IPS DF 4.7 (cell line): ENCODE measurements at regions not wholly inside any gene's neighbourhood (a gene's known extent, or its start where the extent isn't known, plus 50 kb on each side); places are given as distances from the start of the nearest gene placed in this dataset.

Source experiments
- DNase-seq: peaks from one replicate; pipeline ENCODE4 v3.0.0-alpha.2; 2013; ENCODE audit warnings: low spot score; ENCODE audit errors: extremely low read depth

DNA sequence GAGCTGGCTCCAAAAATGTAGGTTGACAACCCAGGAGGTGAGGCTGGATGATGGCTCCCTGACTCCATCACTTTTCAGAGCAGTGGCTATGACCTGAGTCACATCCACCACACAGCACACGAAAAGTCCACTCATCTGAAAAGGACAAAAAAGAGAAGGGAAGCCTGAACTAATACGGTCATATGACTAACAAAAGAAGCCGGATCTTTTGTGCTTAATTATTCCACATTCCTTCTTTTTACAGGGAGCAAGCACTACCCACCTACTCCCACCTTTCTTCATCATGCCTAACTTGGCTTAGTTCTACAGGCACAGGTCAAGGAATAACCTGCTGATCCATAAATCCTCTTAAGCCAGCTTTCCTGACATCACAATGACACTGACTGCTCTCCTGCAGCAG, 601.3 kb upstream of the MIR17HG start:
- DNase-seq = no peak

DNA sequence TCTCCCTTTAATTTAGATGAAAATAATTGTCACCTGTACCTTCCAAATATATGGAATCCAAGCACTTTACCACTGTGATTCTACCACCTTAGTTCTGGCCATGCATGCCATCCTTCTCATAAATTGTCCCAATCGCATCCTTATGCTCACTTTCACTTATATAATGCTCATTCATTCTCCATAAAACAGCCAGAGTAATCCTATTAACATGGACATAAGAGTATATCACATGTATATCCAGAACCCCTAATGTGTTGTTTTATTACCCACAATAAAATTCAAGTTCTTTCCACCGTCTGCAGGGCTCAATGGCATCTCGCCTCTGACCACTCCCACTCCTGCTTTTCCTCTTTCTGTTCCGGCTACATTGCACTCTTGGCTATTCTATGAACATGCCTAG, 597.5 kb upstream of the MIR17HG start:
- no peak for DNase-seq

DNA sequence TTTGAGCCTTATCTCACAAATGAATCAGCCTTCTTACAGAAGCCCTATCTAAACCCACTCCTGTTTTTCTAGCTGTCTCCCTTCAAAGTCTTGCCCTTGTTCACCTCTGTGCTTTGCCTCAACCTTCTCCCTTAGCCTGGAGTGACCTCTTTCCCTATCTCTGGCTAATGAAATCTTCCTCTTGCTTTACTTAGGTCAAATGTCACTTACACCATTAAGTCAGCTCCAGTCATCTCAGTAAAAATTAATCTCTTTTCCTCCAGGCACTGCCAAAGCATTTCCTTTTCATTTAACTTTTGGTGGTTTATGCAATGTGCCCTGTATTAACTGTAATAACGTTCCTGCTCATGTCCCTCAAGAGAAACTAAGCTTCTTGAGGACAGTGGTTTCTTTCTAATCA, 596.5 kb upstream of the MIR17HG start:
- no peak for DNase-seq

DNA sequence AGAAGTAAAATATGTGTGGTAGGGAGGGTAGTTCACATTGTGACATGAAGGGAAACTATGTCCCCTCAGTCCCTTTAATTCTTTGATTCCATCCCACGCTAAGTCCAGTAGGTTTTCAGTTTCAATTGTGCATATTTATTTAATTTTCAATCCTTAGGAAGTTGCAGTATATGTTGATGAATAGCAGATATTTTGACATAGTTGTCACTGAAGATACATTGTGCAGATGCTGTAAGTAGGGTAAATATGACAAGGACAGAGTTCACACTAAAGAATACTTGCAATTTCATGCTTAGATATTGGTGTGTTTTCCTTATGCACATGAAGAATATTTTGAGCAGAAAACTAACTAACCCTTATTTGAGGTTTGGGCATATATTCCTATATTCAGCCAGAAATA, 595.4 kb upstream of the MIR17HG start:
- no peak for DNase-seq

DNA sequence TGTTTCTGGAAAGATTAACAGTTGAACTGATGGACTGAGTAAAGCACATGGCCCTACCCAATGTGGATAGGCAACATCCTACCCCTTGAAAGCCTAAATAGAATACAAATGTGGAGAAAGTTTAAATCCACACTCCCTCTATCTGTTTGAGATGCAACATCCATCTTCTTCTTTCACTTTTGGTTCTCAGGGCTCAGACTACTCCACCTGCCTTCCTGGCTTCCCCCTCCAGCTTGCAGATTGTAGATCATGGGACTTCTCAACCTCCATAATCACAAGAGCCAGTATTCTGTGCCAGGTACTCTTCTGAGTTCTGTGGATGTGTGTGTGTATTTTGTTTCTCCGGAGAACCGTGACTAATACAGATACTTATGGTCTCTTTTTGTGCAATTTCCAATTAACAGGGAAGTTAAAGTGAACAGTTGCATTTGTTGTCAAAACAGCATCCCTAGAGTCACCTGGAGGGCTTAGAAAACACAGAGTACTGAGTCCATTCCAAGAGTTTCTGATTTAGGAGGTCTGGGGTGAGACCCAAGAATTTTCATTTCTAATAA, 590.3 kb upstream of the MIR17HG start:
- no peak for DNase-seq

DNA sequence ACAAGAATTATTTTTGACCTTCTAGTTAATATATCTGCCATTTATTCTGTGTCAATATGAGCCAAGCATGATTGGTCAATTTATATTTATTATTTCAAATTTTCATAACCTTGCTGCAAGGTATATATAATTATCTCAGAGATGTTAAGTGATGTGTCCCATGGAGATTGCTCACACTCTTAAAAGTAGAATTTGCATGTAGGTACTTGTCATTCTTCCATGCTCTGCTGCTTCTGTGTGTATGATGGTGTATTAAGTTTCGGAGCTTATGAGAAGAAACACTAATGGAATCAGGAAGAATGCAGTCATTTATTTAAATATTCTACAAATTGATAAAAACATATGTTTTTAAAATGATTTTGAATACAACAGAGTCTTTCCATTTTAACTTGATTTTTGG, 586.8 kb upstream of the MIR17HG start:
- DNase-seq = no peak

DNA sequence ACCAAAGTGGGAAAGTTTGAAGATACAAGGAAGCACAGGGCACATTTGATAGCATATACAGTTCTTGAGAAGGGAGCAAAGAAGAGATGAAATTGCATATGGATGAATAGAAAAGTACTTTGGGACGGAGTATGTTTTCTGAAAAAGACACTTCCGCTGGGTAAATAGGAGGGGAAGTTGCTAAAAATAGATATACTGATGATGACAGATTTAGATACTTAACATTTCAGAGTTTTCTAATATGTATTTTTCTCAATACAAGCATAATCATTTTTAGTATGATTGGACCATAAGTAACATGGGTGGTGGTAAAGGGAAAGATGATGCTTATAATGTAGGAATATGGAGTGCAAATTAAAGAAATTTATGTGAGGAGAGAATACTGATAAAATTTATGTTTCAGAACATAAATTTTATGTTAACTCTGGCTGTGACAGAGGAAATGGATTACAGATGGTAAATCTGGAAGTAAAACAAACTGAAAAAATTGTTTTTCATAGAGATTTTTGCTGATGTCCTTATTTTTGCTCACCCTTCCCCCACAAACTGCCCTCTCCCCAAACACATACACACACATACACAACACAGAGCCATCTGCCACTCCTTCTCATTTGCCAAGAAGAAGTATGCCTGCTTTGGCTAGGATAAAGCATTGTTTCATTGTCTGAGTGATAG, 583.9 kb upstream of the MIR17HG start:
- DNase-seq = no peak

DNA sequence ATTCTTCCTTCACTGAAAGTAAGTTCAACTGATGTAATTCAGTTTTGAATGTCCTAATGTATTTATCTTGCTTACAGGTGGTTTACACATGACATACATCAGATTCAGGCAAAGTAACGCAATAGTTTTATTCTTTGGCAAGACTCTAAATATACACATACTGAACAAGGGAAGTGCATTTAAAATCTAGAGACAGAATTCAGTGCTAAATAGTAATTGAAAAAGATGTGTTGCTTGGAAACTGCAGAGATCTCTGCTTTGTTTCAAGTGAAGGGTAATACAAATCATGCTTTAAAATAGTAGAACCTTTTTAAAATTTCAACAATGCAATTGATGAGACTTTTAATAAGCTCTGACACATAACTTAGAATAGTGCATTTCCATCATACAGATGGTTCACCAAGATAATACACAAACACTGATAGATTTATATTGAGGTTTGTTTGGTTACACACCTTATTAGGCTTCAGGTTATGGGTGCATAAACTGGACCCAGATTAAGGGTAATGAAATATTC, 581.0 kb upstream of the MIR17HG start:
- DNase-seq = no peak

DNA sequence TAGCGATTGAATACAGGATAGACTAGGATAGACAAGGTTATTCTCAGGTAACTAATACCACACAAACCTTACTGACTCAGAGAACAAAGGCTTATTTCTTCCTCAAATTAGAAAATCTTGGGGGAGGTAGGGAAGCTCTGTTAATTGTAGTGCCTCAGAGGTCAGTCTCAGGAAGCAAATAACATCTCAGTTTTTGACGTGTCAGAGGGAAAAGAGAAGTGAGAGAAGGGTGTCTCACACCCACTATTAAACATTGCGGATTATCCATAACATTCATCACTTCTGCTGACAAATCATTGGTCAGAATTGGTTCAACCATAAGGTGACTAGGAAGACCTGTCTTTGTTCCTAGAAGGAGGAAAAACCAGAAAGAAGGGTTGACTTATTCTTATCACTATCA, 579.4 kb upstream of the MIR17HG start:
- DNase-seq = no peak

DNA sequence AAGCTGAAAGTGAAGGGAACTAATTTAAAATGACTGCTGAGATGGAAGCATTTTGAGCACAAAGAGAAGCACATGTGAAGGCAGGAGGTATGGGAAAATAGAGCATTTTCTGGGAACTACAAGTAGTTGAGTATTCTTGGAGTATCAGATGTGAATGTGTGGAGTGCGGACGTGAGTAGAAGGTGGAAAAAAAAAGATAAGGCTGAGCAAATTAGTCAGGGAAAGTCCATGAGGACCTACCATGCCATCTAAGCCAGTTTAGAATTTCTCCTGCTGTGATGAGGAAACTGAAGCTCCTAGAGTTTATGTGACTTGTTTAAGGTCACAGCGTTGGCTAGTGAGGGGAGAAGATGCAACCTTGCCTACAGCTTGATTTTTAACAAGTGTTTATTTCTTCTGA, 578.1 kb upstream of the MIR17HG start:
- DNase-seq = no peak

DNA sequence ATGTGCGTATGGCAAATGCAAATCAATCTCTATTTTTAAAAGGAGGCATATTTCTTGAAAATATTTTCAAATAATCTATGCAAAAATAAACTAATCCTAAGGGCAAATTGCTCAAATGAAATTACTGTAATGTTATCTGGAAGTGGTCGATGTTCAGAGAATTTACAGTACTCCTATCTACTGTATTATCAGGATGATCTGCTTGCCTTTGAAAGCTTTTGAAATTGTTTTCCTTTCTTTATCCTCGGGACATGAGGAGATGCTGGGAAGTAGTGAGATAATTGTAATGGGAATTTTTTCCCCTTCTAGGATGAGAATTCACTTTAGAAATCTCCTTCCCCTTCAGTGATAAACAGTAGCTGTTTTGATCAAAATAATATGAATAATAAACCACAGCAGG, 577.2 kb upstream of the MIR17HG start:
- DNase-seq = no peak

DNA sequence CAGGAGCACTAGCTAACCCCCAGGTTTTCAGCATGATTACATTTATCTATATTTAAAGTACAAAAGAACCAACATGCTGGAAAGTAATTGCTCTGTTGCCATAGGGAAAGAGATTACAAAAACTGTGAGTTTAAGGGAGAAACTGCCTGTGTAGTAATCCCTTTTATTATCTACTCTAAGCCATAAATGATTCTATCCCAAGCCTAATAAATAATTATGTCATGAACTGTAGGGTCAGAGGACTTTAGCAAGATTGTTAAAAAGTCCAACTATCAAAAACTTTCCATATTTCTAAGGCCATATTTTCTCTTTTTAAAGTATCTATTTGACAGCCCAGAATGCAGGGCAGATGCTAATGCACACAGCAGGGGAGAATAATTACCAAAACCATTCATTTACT, 573.8 kb upstream of the MIR17HG start:
- DNase-seq = no peak

DNA sequence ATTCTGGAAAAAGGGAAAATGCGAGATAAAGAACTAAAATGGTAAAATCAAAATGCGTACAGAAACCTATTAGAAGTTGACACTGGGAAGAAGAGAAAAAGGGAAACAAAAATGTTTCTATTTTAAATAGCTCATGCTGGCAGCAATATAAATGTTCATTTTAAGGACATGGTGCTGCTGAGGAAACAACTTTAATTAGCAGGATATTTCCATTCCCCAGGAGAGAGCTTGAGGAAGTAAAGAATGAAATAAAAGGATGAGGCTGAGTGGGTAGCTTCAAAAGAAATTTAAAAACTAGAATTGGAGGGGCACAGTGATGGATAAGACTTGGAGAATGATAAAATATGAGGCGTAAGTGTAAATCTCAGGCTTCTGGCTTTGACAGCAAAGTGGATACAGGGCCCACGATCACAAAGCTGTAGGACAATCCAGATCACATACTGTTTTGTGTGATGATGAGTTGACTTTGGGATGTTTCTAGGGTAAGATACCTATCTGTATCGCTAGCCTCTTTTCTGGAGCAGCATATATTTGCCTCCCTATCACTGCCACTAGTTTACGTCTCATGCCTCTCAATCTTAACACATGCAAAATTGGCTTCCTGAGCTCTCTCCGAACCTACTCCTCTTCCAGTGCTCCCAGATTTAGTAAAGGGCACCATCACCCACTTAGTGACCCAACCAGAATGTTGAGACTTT, 571.3 kb upstream of the MIR17HG start:
- DNase-seq = no peak

DNA sequence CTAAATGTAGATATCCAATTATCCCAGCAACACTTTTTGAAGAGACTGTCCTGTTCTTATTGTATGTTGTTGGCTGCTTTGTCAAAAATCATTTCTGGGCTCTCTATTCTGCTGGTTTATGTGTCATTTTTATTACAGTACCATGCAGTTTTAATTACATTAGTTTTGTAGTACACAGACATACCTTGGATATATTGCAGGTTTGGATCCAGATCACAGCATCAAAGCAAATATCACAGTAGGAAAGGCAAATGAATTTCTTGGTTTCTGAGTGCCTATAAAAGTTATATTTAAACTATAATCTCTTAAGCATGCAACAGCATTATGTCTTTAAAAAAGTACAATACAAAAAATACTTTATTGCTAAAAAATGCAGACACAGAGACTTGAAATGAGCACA, 564.2 kb upstream of the MIR17HG start:
- no peak for DNase-seq

DNA sequence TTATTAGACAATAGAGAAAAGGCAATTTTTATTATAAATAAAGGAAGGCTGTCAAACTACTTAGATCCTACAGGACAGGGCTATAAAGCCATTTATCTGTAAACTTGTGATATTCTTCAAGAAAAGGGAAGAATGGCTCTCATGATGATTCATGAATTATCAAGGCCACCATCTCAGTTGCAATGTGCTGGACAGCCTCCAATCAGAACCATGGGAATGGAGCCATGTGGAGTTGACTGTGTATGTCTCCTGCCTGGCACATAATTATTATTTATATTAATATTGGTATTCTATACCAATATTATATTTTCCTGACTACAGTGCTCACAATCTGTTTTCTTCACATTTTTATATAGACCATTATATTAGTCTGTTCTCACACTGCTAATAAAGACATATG, 560.5 kb upstream of the MIR17HG start:
- no peak for DNase-seq

DNA sequence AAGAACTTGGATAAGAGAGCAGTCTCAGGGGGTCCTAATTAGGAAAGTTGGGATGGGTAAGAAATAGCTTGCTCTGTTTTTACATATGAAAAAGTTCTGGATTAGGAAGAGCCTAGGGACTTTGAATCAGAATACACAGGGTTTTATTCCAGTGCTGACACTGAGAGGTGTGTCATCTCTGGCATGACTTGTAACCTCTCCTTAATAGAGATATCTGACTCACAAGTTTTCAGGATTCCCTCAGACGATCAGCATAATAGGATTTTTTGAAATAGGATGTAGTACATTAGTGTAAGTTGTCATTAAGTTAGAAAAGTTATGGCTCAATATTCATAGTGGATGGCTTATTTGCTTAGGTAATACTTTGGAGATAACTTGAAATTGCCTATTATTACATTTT, 555.2 kb upstream of the MIR17HG start:
- DNase-seq = no peak

DNA sequence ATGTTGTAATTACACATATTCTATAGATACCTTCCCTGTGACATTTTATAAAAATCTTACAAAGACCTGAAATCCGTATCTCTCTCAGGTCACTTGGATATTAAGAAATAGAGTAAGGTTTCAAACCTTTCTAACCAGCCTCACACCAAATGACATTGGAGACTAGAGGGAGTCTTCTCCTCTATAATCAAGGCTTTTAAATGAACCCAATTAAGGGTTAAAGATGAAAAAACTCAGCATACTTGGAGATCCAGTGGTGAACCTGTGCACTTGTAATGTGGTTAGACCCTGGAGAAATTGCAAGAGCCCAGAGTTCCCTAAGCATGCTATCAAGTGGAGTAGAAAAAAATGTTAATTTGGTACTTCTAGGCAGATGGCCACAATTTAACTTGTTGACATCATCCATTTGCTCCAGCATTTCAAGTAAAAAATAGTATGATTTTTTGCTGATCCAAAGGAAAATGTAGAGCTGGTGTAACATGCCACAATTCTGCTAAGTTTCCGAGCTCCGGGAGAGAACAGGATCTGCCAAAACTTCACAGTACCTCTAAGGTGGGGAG, 554.1 kb upstream of the MIR17HG start:
- DNase-seq = no peak

DNA sequence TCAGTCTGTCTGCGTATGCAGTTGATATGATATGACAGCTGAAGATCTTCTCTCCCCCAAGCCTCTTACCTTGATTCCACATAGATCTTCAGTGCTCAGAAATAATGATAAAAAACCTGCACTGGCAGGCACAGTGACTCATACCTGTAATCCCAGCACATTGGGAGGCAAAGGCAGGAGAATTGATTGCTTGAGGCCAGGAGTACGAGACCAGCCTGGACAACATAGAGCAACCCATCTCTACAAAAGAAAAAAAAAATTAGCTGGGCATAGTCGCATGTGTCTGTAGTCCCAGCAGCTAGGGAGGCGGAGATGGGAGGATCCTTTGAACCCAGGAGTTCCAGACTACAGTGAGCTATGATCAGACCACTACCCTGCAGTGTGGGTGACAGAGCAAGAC, 551.0 kb upstream of the MIR17HG start:
- DNase-seq = no peak

DNA sequence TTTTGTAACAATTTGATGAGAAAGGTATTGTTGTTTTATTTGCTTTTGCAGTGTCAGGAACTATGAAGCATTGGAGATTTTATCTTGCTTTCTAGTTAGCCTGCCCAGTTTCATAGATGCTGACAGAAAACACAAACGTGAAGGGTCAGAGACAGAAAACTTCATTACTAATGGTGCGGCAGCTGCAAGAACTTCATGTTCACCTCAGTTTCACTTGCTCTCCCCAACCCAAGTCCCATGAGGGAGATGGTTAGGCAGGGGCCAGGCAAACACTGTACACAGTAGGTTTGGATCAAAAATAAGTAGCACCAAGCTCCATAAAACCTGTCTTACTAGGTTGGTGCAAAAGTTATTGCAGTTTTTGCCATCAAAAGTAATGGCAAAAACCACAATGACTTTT, 550.2 kb upstream of the MIR17HG start:
- DNase-seq = no peak

DNA sequence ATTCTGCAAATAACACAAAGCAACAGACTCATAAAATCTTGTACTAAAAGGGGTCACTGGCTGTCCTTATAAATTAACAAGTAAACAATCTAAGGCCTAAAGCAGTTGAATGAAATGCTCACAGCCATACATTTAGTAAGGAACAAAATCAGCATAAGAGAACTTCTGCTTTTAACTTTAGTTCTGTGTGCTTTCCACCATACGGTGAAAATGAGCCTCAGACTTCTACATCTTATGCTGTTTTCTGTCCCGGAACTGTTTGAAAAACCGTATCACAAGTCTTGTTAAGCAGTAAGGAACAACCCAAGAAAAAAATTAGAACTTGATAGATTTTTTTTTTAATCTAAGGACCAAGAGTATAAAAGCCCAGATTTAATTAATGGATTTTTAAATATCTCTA, 549.1 kb upstream of the MIR17HG start:
- DNase-seq = no peak

DNA sequence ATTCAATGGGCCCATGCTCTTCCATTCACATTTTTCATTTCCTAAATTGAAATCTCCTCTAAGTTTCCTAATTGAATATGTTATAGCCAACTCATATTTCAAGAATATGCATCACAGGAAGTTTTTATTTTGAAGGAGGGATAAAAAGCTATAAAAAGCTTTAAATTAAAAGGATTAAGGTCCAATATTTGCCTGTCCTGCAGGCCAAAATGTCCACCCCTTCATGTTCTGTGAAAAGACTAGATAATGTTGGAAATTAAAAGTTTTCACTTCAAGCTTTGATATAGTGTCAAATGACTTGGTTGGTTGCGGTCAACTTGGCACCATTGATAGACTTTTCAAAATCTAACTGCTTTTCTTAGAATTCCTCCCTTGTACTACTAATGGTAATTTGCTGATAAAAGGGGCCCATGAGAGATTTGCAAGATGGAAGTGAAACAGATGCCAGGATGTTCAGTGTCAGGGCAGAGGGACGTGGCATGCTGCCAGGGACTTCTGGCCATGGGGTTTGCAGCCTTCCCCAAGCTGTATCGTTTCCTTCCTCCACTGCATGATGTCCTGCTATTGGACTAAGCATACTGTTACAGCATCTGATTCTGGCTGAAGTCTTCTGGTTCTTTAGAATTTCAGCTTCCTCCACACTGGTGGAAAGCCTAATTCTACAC, 547.3 kb upstream of the MIR17HG start:
- DNase-seq = no peak

DNA sequence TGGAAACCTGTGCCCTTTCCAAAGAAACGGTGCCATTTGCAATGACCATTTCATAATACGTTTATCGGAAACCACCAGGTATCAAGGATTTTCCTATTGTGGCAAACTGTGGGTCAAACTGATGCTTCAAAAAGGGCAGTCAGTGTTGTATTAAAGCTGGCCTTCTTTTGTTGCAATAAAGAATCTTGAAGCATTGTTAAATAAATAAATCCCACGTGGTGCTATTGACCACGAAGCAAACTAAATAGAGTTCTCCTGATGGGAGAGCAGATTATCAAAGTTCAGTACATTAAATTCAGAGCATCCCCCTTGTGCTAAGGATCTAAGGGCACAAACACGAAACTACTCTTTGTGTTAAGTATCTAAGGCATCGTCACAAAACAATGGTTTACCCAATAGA, 545.9 kb upstream of the MIR17HG start:
- DNase-seq = no peak
